ENCODE measurements at regions not wholly inside any gene's neighbourhood (a gene's known extent, or its start where the extent isn't known, plus 50 kb on each side); places are given as distances from the start of the nearest gene placed in this dataset.

DNA sequence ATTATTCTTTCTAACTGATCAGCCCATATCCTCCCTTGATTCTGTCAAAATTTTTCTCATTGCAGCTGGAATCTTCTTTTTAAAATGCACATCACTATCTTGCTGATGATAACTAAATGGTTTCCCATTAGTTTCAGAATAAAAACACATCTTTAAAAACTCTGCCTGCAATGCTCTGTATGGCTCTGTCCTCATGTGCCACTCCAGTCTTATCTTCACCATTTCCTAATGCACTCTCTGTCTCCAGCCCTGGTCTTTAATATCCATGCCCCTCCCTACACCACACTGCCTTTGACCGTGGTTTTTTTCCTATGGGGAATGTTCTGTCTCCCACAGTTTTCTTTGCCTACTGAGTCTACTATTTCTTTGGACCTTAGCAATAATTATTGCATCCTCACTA, 244.1 kb upstream of the ARSJ start:
- in situ Hi-C loops (cut with HindIII; ENCODE audit: low pct_ligation_motif_present, low sequenced_read_pairs): no loop called here
- Histone ChIP-seq H3K27me3 (replicated peaks) (no peaks in the 10 kb centered on the region), H3K36me3 (replicated peaks) (no peaks in the 10 kb centered on the region), H3K27ac (no peak overlapping the region), H3K4me3 (ENCODE audit: low read depth, low read length) (no peak overlapping the region)
- no peak for DNase-seq
- TF ChIP-seq CTCF (IDR thresholded peaks at IDR 0.05; ENCODE audit: low read depth, low read length, missing control alignments): no peak

GRCh38 chr4:114225436-114225835, 246.0 kb upstream of the ARSJ start:
- H3K36me3 ChIP-seq (replicated peaks): no peaks in the 10 kb centered on the region
- no peak for DNase-seq
- in situ Hi-C loops (cut with HindIII; ENCODE audit: low pct_ligation_motif_present, low sequenced_read_pairs): no loop called here
- H3K4me3 ChIP-seq (ENCODE audit: low read depth, low read length): no peak overlapping the region
- no peaks in the 10 kb centered on the region for H3K27me3 ChIP-seq (replicated peaks)
- no peak overlapping the region for H3K27ac ChIP-seq
- no peak for TF ChIP-seq CTCF (IDR thresholded peaks at IDR 0.05; ENCODE audit: low read depth, low read length, missing control alignments)

DNA sequence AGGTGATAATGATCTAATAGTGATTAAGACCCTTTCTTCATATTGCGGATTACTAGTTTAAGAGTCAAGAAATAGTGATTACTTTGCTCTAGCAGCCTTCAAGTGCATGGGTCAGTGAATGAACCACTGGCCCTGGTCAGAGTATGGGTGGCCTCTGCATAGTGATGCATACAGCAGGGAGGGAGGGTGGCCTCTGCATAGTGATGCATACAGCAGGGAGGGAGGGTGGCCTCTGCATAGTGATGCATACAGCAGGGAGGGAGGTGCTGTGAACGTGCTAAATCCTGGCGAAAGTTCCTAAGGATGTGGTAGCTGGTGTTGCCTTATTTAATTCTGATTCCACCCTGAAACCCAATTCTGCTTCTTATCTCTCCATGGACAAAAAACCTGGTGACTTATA, 246.7 kb upstream of the ARSJ start:
- no peak overlapping the region for H3K27ac ChIP-seq
- no peak for TF ChIP-seq CTCF (IDR thresholded peaks at IDR 0.05; ENCODE audit: low read depth, low read length, missing control alignments)
- H3K4me3 ChIP-seq (ENCODE audit: low read depth, low read length): no peak overlapping the region
- in situ Hi-C loops (cut with HindIII; ENCODE audit: low pct_ligation_motif_present, low sequenced_read_pairs): no loop called here
- no peak for DNase-seq
- no peaks in the 10 kb centered on the region for H3K36me3 ChIP-seq (replicated peaks)
- no peaks in the 10 kb centered on the region for H3K27me3 ChIP-seq (replicated peaks)

DNA sequence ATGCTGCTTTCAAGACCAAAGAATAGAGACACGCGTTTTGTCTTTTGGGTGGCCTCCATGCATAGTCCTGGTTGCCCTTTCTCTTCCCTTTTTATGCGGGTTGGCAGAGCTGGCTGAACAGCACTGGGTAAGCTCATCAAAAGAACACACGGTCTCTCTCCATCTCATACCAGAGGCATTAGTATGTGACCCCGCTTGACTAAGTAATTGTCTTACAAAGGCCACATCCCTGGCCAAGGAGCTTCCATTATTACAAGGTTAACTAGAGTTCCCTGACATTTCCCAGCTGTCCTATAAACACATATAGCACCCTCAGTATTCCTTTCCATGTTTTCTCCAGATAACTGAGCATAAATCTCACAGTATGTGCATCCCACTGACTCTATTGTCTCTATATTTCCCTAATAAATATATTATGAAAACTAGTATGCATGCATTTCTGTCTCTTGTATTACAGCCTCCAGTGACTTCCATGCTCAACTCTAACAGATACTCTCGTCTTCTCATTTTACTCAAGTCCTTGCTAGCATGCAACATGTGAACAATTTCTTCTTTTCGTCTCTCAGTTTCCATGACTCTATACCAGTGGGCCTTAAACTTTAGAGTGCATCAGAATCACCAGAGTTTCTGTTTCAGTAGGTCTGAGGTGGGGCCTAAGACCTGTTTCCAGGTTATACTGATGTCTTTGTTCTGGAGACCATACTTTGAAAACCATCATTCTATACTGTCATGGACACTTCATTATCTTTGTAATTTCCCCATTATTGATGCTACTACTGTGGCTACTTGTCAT, 247.7 kb upstream of the ARSJ start:
- DNase-seq: no peak
- Histone ChIP-seq H3K27ac (no peak overlapping the region), H3K4me3 (ENCODE audit: low read depth, low read length) (no peak overlapping the region), H3K27me3 (replicated peaks) (no peaks in the 10 kb centered on the region), H3K36me3 (replicated peaks) (no peaks in the 10 kb centered on the region)
- in situ Hi-C loops (cut with HindIII; ENCODE audit: low pct_ligation_motif_present, low sequenced_read_pairs): no loop called here
- TF ChIP-seq CTCF (IDR thresholded peaks at IDR 0.05; ENCODE audit: low read depth, low read length, missing control alignments): no peak

GRCh38 chr4:114229706-114230105, 250.3 kb upstream of the ARSJ start:
- in situ Hi-C loops (cut with HindIII; ENCODE audit: low pct_ligation_motif_present, low sequenced_read_pairs): no loop called here
- H3K27ac ChIP-seq: no peak overlapping the region
- H3K36me3 ChIP-seq (replicated peaks): no peaks in the 10 kb centered on the region
- DNase-seq: no peak
- no peak for TF ChIP-seq CTCF (IDR thresholded peaks at IDR 0.05; ENCODE audit: low read depth, low read length, missing control alignments)
- H3K4me3 ChIP-seq (ENCODE audit: low read depth, low read length): no peak overlapping the region
- no peaks in the 10 kb centered on the region for H3K27me3 ChIP-seq (replicated peaks)
